ENCODE measurements at regions not wholly inside any gene's neighbourhood (a gene's known extent, or its start where the extent isn't known, plus 50 kb on each side); places are given as distances from the start of the nearest gene placed in this dataset.

DNA sequence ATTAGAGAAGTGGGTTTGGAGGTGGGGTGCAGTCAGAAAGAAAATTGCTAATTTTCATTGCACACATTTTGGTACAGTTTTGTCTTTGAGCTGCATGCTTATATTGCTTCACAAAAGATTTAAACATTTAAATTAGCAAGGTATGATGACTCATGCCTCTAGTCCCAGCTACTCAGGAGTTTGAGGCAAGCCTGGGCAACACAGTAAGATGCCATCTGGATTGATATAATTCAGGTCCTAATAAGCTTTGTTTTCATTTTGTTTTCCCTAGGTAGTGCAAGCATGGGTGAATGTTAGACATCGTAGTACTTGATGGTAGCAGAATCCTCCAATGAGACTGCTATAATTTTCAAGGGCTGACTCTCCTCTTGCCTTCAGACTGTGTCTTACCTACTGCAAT is 396.7 kb upstream of the RGPD4 start:
- TF ChIP-seq CTCF (IDR thresholded peaks at IDR 0.05; ENCODE audit: low read depth, low read length) (no peak), EZH2phosphoT487 (IDR thresholded peaks at IDR 0.05; ENCODE audit: low read depth) (no peak)
